ENCODE measurements at regions not wholly inside any gene's neighbourhood (a gene's known extent, or its start where the extent isn't known, plus 50 kb on each side); places are given as distances from the start of the nearest gene placed in this dataset.

DNA sequence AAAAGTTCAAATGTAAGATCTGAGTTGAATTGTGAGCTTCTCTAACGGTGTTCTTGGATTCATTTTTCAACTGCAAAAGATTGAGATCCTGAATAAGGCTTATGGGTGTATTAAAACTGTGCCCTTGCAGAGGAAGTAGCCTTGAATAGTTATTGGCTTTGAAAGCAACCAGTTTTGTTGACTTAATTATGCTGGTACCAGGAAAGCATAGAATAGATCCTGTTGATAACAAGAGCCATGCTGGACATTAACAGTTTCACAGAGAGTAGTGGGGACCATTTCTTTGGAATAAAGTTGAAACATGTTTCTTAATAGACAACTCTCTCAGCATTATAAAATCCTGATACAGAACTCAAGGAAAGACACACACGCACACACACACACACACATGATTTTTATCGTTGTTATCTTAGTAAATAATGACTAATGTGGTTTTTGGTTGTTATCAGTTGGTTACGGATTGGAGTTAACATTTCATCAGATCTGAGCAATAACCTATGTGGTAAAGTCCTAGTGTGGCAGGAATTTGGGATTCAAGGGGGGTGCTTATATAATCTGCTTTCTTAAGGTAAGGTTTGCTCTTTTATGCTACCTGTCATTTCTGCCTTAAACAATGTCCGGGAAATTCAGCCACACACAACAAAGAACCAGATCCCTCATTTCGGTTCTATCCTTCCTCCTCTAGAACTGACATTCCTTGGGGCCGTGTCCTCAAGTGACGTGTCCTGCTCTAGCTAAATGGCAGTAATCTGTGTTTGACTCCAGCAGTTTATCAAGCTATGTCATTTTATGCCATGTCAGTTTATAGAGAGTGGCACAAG is 330.9 kb downstream of the CHRM3 start:
- TF ChIP-seq, protein P1, sequence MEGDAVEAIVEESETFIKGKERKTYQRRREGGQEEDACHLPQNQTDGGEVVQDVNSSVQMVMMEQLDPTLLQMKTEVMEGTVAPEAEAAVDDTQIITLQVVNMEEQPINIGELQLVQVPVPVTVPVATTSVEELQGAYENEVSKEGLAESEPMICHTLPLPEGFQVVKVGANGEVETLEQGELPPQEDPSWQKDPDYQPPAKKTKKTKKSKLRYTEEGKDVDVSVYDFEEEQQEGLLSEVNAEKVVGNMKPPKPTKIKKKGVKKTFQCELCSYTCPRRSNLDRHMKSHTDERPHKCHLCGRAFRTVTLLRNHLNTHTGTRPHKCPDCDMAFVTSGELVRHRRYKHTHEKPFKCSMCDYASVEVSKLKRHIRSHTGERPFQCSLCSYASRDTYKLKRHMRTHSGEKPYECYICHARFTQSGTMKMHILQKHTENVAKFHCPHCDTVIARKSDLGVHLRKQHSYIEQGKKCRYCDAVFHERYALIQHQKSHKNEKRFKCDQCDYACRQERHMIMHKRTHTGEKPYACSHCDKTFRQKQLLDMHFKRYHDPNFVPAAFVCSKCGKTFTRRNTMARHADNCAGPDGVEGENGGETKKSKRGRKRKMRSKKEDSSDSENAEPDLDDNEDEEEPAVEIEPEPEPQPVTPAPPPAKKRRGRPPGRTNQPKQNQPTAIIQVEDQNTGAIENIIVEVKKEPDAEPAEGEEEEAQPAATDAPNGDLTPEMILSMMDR (conservative IDR thresholded peaks at IDR 0.05): no peak
- no peak for TF ChIP-seq EZH2 (IDR thresholded peaks at IDR 0.05; ENCODE audit: low read depth)

All from PC-9 (cell line).